ENCODE measurements at regions not wholly inside any gene's neighbourhood (a gene's known extent, or its start where the extent isn't known, plus 50 kb on each side); places are given as distances from the start of the nearest gene placed in this dataset.

DNA sequence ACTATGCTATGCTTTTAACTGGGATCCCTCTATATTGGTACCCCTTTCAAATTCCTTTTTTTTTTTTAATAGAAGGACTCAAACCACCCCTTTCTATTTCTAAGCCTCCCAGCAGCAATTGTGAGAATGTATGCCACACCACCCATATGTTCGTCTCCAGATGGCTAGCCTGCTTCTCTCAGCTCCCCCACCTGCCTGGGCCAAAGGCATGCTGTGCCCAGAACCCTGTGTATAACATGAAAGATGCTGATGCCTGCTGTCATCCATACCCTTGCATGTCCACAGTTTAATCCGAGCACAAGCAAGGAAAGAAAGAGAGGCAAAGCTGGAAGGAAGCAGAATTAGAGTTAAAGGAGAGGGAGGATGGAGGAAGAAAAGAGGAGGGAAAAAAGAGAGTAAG is 159.5 kb upstream of the CNTN6 start:
- no peak overlapping the region for H4K5ac ChIP-seq (ENCODE audit: insufficient read length, low read depth, low read length)
- no peak overlapping the region for H2BK15ac ChIP-seq (ENCODE audit: low read length)
- FAIRE-seq (no peak), DNase-seq (ENCODE audit: low read depth in 1 of 2, low spot score in 2 of 2) (no peak)
- H3K79me2 ChIP-seq (ENCODE audit: control insufficient read depth in 1 of 2, insufficient read depth in 2 of 2, low read length in 2 of 2): no peaks in the 10 kb centered on the region
- no peak overlapping the region for H3K14ac ChIP-seq (ENCODE audit: insufficient read length)
- no peak overlapping the region for H3K23ac ChIP-seq (ENCODE audit: insufficient read length)
- H3K27ac ChIP-seq (ENCODE audit: low read depth, low read length): no peak overlapping the region
- ChIA-PET POLR2A (ENCODE audit: partially characterized antibody) (no interaction called here), CTCF (ENCODE audit: partially characterized antibody) (interaction anchor here (1.2 kb wide), 1 partner anchor 24 kb away, joined by 3 read pairs; no protein-coding TSS in a partner anchor)
- no peaks in the 10 kb centered on the region; the same call in 1 of the 2 replicates for H3K23me2 ChIP-seq (ENCODE audit: low read depth, low read length)
- H3K27me3 ChIP-seq (replicated peaks in 1 of 4; ENCODE audit: control insufficient read depth in 3 of 4, extremely low read depth in 1 of 4, insufficient read depth in 3 of 4, low read length in 3 of 4): no peaks in the 10 kb centered on the region
- H2AFZ ChIP-seq (ENCODE audit: low read length): no peak overlapping the region
- no peaks in the 10 kb centered on the region for H4K20me1 ChIP-seq (replicated peaks in 1 of 2; ENCODE audit: control insufficient read depth in 1 of 2, insufficient read depth in 2 of 2, low read length in 2 of 2)
- no peak overlapping the region for H3K56ac ChIP-seq (replicated peaks; ENCODE audit: insufficient read length, low read depth, low read length)
- no peaks in the 10 kb centered on the region for H3K36me3 ChIP-seq (ENCODE audit: control insufficient read depth in 2 of 4, insufficient read depth in 4 of 4, low read length in 3 of 4)
- H2BK5ac ChIP-seq (ENCODE audit: low read depth, low read length): no peak overlapping the region
- no peak overlapping the region for H2BK120ac ChIP-seq (replicated peaks; ENCODE audit: low read depth, low read length)
- no peak overlapping the region for H3K9ac ChIP-seq (replicated peaks in 1 of 4; ENCODE audit: extremely low read depth in 1 of 4, low read depth in 3 of 4, low read length in 3 of 4)
- no peaks in the 10 kb centered on the region for H3K79me1 ChIP-seq (ENCODE audit: low read depth, low read length)
- H2AK5ac ChIP-seq (ENCODE audit: low read depth, low read length): no peak overlapping the region
- H3K18ac ChIP-seq (ENCODE audit: extremely low read depth, low read length): no peak overlapping the region
- no peaks in the 10 kb centered on the region for H3K9me3 ChIP-seq (ENCODE audit: insufficient read depth in 2 of 2, low read depth in 1 of 2, low read length in 1 of 2)
- H3K4me1 ChIP-seq (replicated peaks in 1 of 4; ENCODE audit: control insufficient read depth in 3 of 4, insufficient read depth in 4 of 4, low read length in 3 of 4): no peaks in the 10 kb centered on the region
- WGBS, 2 experiments (ENCODE audit: extremely low coverage in 1 of 2, insufficient coverage in 1 of 2, insufficient read length in 1 of 2, insufficient replicate concordance in 2 of 2, low coverage in 1 of 2, low lambda C conversion rate in 2 of 2, missing lambda C conversion rate in 1 of 2): 80% methylated on average over 2 of the region's 2 CpGs; no CpG with 5 or more reads in 1 of the 2 experiments
- no peak overlapping the region for H2BK12ac ChIP-seq (ENCODE audit: low read depth, low read length)
- no peak for TF ChIP-seq KDM1A (IDR thresholded peaks at IDR 0.05; ENCODE audit: borderline replicate concordance, low read length)
- H2BK20ac ChIP-seq (ENCODE audit: low read length): no peak overlapping the region
- H4K91ac ChIP-seq (replicated peaks; ENCODE audit: insufficient read length, low read length): no peak overlapping the region
- H3K4ac ChIP-seq (replicated peaks; ENCODE audit: insufficient read length, low read depth, low read length): no peak overlapping the region
- H4K8ac ChIP-seq (ENCODE audit: extremely low read depth, insufficient read depth, low read length): no peak overlapping the region
- no peak overlapping the region for H3K4me3 ChIP-seq (ENCODE audit: extremely low read depth in 1 of 4, insufficient read depth in 2 of 4, low read depth in 3 of 4, low read length in 4 of 4)
- H3K4me2 ChIP-seq (ENCODE audit: insufficient read depth in 1 of 2, low read depth in 2 of 2, low read length in 2 of 2): no peak overlapping the region

All from H1 (cell line).